Muscle layer of colon (tissue), 2 donors: ENCODE measurements at regions not wholly inside any gene's neighbourhood (a gene's known extent, or its start where the extent isn't known, plus 50 kb on each side); places are given as distances from the start of the nearest gene placed in this dataset.
"Not testable (repeated sequence)": the region's sequence is repeated elsewhere in the genome, so short reads cannot be mapped to it uniquely, and the experiment has no call there.

ENCODE experiments used
- H3K27ac ChIP-seq: one replicate; pipeline ENCODE4 v1.7.0; 2013; ENCODE audit warnings: low read depth, mild to moderate bottlenecking, low read length, moderate library complexity
- H3K27me3 ChIP-seq, 2 donors: one replicate each; pipeline ENCODE4 v1.7.0; 2013; ENCODE audit warnings: low read length in 2 of 2, mild to moderate bottlenecking in 2 of 2; ENCODE audit not compliant: insufficient read depth in 2 of 2, control insufficient read depth in 1 of 2
- H3K36me3 ChIP-seq: one replicate; pipeline ENCODE4 v1.7.0; 2013; ENCODE audit warnings: mild to moderate bottlenecking, low read length; ENCODE audit not compliant: insufficient read depth
- H3K4me1 ChIP-seq: one replicate; pipeline ENCODE4 v1.7.0; 2013; ENCODE audit warnings: mild to moderate bottlenecking, low read length; ENCODE audit not compliant: insufficient read depth
- H3K4me3 ChIP-seq, 2 donors: one replicate each; pipeline ENCODE4 v1.7.0; 2013; ENCODE audit warnings: low read length in 2 of 2, low read depth in 1 of 2, mild to moderate bottlenecking in 1 of 2, moderate library complexity in 1 of 2
- H3K9ac ChIP-seq: one replicate; pipeline ENCODE4 v1.7.0; 2013; ENCODE audit warnings: low read length
- H3K9me3 ChIP-seq: one replicate; pipeline ENCODE4 v1.7.0; 2013; ENCODE audit warnings: mild to moderate bottlenecking, low read length
- donor health status: abdominal sarcoma.
- donor health status: Adenocarcinoma of cecum.

GRCh38 chrX:39491548-39492297, 606.0 kb downstream of the BCOR start:
- Histone ChIP-seq H3K4me1 (peaks cover 6% of the 10 kb centered on the region), H3K9me3 (peaks cover 3% of the 10 kb centered on the region), H3K4me3 (no peak overlapping the region), H3K27ac (no peak overlapping the region), H3K9ac (no peak overlapping the region), H3K36me3 (no peaks in the 10 kb centered on the region), H3K27me3 (no peaks in the 10 kb centered on the region)

- Histone ChIP-seq H3K27me3 (no peaks in the 10 kb centered on the region), H3K4me3 (no peak overlapping the region), H3K27ac (no peak overlapping the region), H3K9ac (no peak overlapping the region), H3K4me1 (peaks cover 6% of the 10 kb centered on the region), H3K36me3 (no peaks in the 10 kb centered on the region), H3K9me3 (peaks cover 3% of the 10 kb centered on the region)
Measured at GRCh38 chrX:39492497-39493162, 605.1 kb downstream of the BCOR start.

- H3K4me3 ChIP-seq = no peak overlapping the region
- H3K27ac ChIP-seq = no peak overlapping the region
- no peaks in the 10 kb centered on the region for H3K36me3 ChIP-seq
- H3K9me3 ChIP-seq = peaks cover 3% of the 10 kb centered on the region
- H3K27me3 ChIP-seq = no peaks in the 10 kb centered on the region
- H3K4me1 ChIP-seq = peaks cover 6% of the 10 kb centered on the region
- H3K9ac ChIP-seq = no peak overlapping the region
Measured at GRCh38 chrX:39493168-39493567, 604.6 kb downstream of the BCOR start.

GRCh38 chrX:39497117-39497516, 600.6 kb downstream of the BCOR start:
- not testable (repeated sequence) for H3K27ac ChIP-seq

GRCh38 chrX:39497702-39498265, 600.0 kb downstream of the BCOR start:
- no peak overlapping the region for H3K9ac ChIP-seq

More at GRCh38 chrX:39497117-39497516, 600.6 kb downstream of the BCOR start:
- H3K9ac ChIP-seq, H3K27me3 ChIP-seq, H3K9me3 ChIP-seq, H3K36me3 ChIP-seq, H3K4me1 ChIP-seq, H3K4me3 ChIP-seq: not testable (repeated sequence)

GRCh38 chrX:39499996-39500395, 597.8 kb downstream of the BCOR start:
- no peak overlapping the region for H3K4me3 ChIP-seq
- no peak overlapping the region for H3K9ac ChIP-seq
- peaks cover 6% of the 10 kb centered on the region for H3K4me1 ChIP-seq
- no peaks in the 10 kb centered on the region for H3K27me3 ChIP-seq
- no peaks in the 10 kb centered on the region for H3K9me3 ChIP-seq
- no peaks in the 10 kb centered on the region for H3K36me3 ChIP-seq
- no peak overlapping the region for H3K27ac ChIP-seq

More at GRCh38 chrX:39497702-39498265, 600.0 kb downstream of the BCOR start:
- H3K4me3 ChIP-seq = no peak overlapping the region
- H3K27me3 ChIP-seq = no peaks in the 10 kb centered on the region
- H3K27ac ChIP-seq = no peak overlapping the region
- no peaks in the 10 kb centered on the region for H3K36me3 ChIP-seq
- peaks cover 3% of the 10 kb centered on the region for H3K9me3 ChIP-seq
- H3K4me1 ChIP-seq = peaks cover 6% of the 10 kb centered on the region

- no peak overlapping the region for H3K4me3 ChIP-seq
- H3K9me3 ChIP-seq = no peaks in the 10 kb centered on the region
- H3K4me1 ChIP-seq = no peaks in the 10 kb centered on the region
- no peaks in the 10 kb centered on the region for H3K36me3 ChIP-seq
- H3K9ac ChIP-seq = no peak overlapping the region
- H3K27me3 ChIP-seq = no peaks in the 10 kb centered on the region
- no peak overlapping the region for H3K27ac ChIP-seq
Measured at GRCh38 chrX:39501822-39502221, 595.9 kb downstream of the BCOR start.

- Histone ChIP-seq H3K4me1 (no peaks in the 10 kb centered on the region), H3K9ac (no peak overlapping the region), H3K27me3 (no peaks in the 10 kb centered on the region), H3K9me3 (no peaks in the 10 kb centered on the region), H3K36me3 (no peaks in the 10 kb centered on the region), H3K27ac (no peak overlapping the region), H3K4me3 (no peak overlapping the region)
Measured at GRCh38 chrX:39502486-39502885, 595.3 kb downstream of the BCOR start.

GRCh38 chrX:39504227-39504626, 593.5 kb downstream of the BCOR start:
- Histone ChIP-seq H3K36me3 (no peaks in the 10 kb centered on the region), H3K27ac (no peak overlapping the region), H3K4me3 (no peak overlapping the region), H3K9ac (no peak overlapping the region), H3K9me3 (no peaks in the 10 kb centered on the region), H3K27me3 (peaks cover 0 to 5% of the 10 kb centered on the region in 2 donors), H3K4me1 (no peaks in the 10 kb centered on the region)

GRCh38 chrX:39504850-39505259, 592.9 kb downstream of the BCOR start:
- H3K27ac ChIP-seq = no peak overlapping the region
- no peaks in the 10 kb centered on the region for H3K36me3 ChIP-seq
- H3K9me3 ChIP-seq = peaks cover 6% of the 10 kb centered on the region
- H3K27me3 ChIP-seq = peaks cover 0 to 5% of the 10 kb centered on the region in 2 donors
- no peaks in the 10 kb centered on the region for H3K4me1 ChIP-seq
- H3K4me3 ChIP-seq = no peak overlapping the region
- H3K9ac ChIP-seq = no peak overlapping the region

GRCh38 chrX:39506131-39506530, 591.6 kb downstream of the BCOR start:
- Histone ChIP-seq H3K36me3 (no peaks in the 10 kb centered on the region), H3K9ac (no peak overlapping the region), H3K4me3 (no peak overlapping the region), H3K27me3 (peaks cover 0 to 5% of the 10 kb centered on the region in 2 donors), H3K4me1 (no peaks in the 10 kb centered on the region), H3K9me3 (peaks cover 12% of the 10 kb centered on the region), H3K27ac (no peak overlapping the region)
